ENCODE measurements at regions not wholly inside any gene's neighbourhood (a gene's known extent, or its start where the extent isn't known, plus 50 kb on each side); places are given as distances from the start of the nearest gene placed in this dataset.

GRCh38 chr14:28678887-28679286, 87.7 kb upstream of the FOXG1 start:
- ChIA-PET CTCF (interaction anchor here (0.7 kb wide), 1 partner anchor 20 kb away, joined by 4 read pairs; no protein-coding TSS in a partner anchor), POLR2A (no interaction called here)
- Histone ChIP-seq H3K4me1 (ENCODE audit: control insufficient read depth, insufficient read depth, low read length) (no peaks in the 10 kb centered on the region), H3K27ac (ENCODE audit: extremely low read depth, low read depth, low read length) (no peak overlapping the region), H3K36me3 (ENCODE audit: control insufficient read depth in 2 of 2, insufficient read depth in 1 of 2, low read length in 2 of 2) (no peaks in the 10 kb centered on the region), H3K9me3 (ENCODE audit: control insufficient read depth, insufficient read depth, low read depth, low read length) (no peaks in the 10 kb centered on the region), H3K4me3 (ENCODE audit: low read depth, low read length) (no peak overlapping the region)
- TF ChIP-seq BCL6B (tag by site-specific recombination; IDR thresholded peaks at IDR 0.05) (no peak), ZNF623 (tag by site-specific recombination; IDR thresholded peaks at IDR 0.05) (no peak), HOXC10 (CRISPR knock-in tag; IDR thresholded peaks at IDR 0.05) (no peak), GLI4 (tag by site-specific recombination; IDR thresholded peaks at IDR 0.05) (no peak), ZNF26 (tag by site-specific recombination; IDR thresholded peaks at IDR 0.05) (no peak), ZNF529 (tag by site-specific recombination; IDR thresholded peaks at IDR 0.05; ENCODE audit: insufficient replicate concordance) (no peak), ZFP41 (tag by site-specific recombination; IDR thresholded peaks at IDR 0.05; ENCODE audit: borderline replicate concordance) (no peak), ZNF266 (tag by site-specific recombination; IDR thresholded peaks at IDR 0.05; ENCODE audit: low read depth) (no peak), BCL11A (tag by site-specific recombination; IDR thresholded peaks at IDR 0.05; ENCODE audit: low read depth) (no peak), ZNF211 (tag by site-specific recombination; IDR thresholded peaks at IDR 0.05; ENCODE audit: low read depth) (no peak), ZBTB7A (tag by site-specific recombination; IDR thresholded peaks at IDR 0.05; ENCODE audit: low read depth) (no peak), TRIM28 (IDR thresholded peaks at IDR 0.05; ENCODE audit: borderline replicate concordance, low read length) (no peak), ZSCAN18 (tag by site-specific recombination; IDR thresholded peaks at IDR 0.05) (no peak), ZNF660 (tag by site-specific recombination; IDR thresholded peaks at IDR 0.05) (no peak), ZBTB48 (tag by site-specific recombination; IDR thresholded peaks at IDR 0.05) (no peak), ZNF280C (tag by site-specific recombination; IDR thresholded peaks at IDR 0.05) (no peak), REST (tag by site-specific recombination; IDR thresholded peaks at IDR 0.05) (no peak), ZNF366 (tag by site-specific recombination; conservative IDR thresholded peaks at IDR 0.05) (no peak), ZNF48 (tag by site-specific recombination; IDR thresholded peaks at IDR 0.05) (no peak), MEIS1 (CRISPR knock-in tag; IDR thresholded peaks at IDR 0.05; ENCODE audit: borderline replicate concordance) (no peak)

Data from HEK293 (cell line).